SK-N-SH treated with all-trans-retinoic acid at 6 μM for 48 hours (cell line): ENCODE measurements at regions not wholly inside any gene's neighbourhood (a gene's known extent, or its start where the extent isn't known, plus 50 kb on each side); places are given as distances from the start of the nearest gene placed in this dataset.

Experiments used
- ATAC-seq: fragments of 200-7000 bp; cut with Tn5 transposase; 3 replicates; pipeline ENCODE4 v1.9.1; 2020; ENCODE audit warnings: mild to moderate bottlenecking, moderate library complexity
- BACH2 ChIP-seq: fragments of 250-450 bp; sonication (Bioruptor Pico); IDR thresholded peaks from 2 replicates; pipeline ENCODE4 v1.9.0; 2021; ENCODE audit warnings: mild to moderate bottlenecking, borderline replicate concordance
- CSDC2 ChIP-seq: fragments of 250-450 bp; sonication (Bioruptor Pico); IDR thresholded peaks from 2 replicates; pipeline ENCODE4 v1.5.0; 2020; ENCODE audit warnings: mild to moderate bottlenecking, moderate library complexity
- ESRRG ChIP-seq: fragments of 250-450 bp; sonication (Bioruptor Pico); IDR thresholded peaks from 2 replicates; pipeline ENCODE4 v1.6.1; 2021; ENCODE audit warnings: mild to moderate bottlenecking
- GLIS3 ChIP-seq: fragments of 250-450 bp; sonication (Bioruptor Pico); IDR thresholded peaks from 2 replicates; pipeline ENCODE4 v1.5.0; 2020; ENCODE audit warnings: mild to moderate bottlenecking, moderate library complexity
- OSR1 ChIP-seq: fragments of 250-450 bp; sonication (Bioruptor Pico); IDR thresholded peaks from 2 replicates; pipeline ENCODE4 v1.8.0; 2022; ENCODE audit warnings: moderate library complexity, mild to moderate bottlenecking, inconsistent platforms
- PPARA ChIP-seq: fragments of 250-450 bp; sonication (Bioruptor Pico); IDR thresholded peaks from 2 replicates; pipeline ENCODE4 v1.5.0; 2020; ENCODE audit warnings: mild to moderate bottlenecking, borderline replicate concordance
- RARB ChIP-seq: fragments of 250-450 bp; sonication (Bioruptor Pico); IDR thresholded peaks from 2 replicates; pipeline ENCODE4 v1.8.0; 2021; ENCODE audit warnings: mild to moderate bottlenecking, moderate library complexity
- TCF4 ChIP-seq: fragments of 250-450 bp; sonication (Bioruptor Pico); IDR thresholded peaks from 2 replicates; pipeline ENCODE4 v1.8.0; 2021; ENCODE audit warnings: mild to moderate bottlenecking, moderate library complexity, borderline replicate concordance
- TOX ChIP-seq: fragments of 250-450 bp; sonication (Bioruptor Pico); IDR thresholded peaks from 2 replicates; pipeline ENCODE4 v1.8.0; 2021; ENCODE audit warnings: mild to moderate bottlenecking, moderate library complexity, borderline replicate concordance
- ZC3H10 ChIP-seq: fragments of 250-450 bp; sonication (Bioruptor Pico); IDR thresholded peaks from 2 replicates; pipeline ENCODE4 v1.5.1; 2021; ENCODE audit warnings: mild to moderate bottlenecking, moderate library complexity
- ZFP3 ChIP-seq: fragments of 250-450 bp; sonication (Bioruptor Pico); IDR thresholded peaks from 2 replicates; pipeline ENCODE4 v1.5.0; 2020; ENCODE audit warnings: mild to moderate bottlenecking, moderate library complexity
- ZFP30 ChIP-seq: fragments of 450-650 bp; formaldehyde crosslinking; IDR thresholded peaks from 2 replicates; pipeline ENCODE4 v1.5.0; 2022; ENCODE audit warnings: mild to moderate bottlenecking, moderate library complexity
- ZNF565 ChIP-seq: fragments of 450-650 bp; formaldehyde crosslinking; conservative IDR thresholded peaks from 2 replicates; pipeline ENCODE4 v1.5.0; 2020; ENCODE audit warnings: low read depth, mild to moderate bottlenecking, moderate library complexity
- ZNF70 ChIP-seq: fragments of 450-650 bp; formaldehyde crosslinking; IDR thresholded peaks from 2 replicates; pipeline ENCODE4 v1.5.0; 2020; ENCODE audit warnings: mild to moderate bottlenecking, moderate library complexity
- ZNF8 ChIP-seq: fragments of 450-650 bp; formaldehyde crosslinking; IDR thresholded peaks from 2 replicates; pipeline ENCODE4 v1.5.0; 2020; ENCODE audit warnings: mild to moderate bottlenecking, moderate library complexity
- TF ChIP-seq, protein P1 (sequence below): fragments of 250-450 bp; sonication (Bioruptor Pico); IDR thresholded peaks from 2 replicates; pipeline ENCODE4 v1.5.0; 2020; ENCODE audit warnings: mild to moderate bottlenecking, moderate library complexity
- TF ChIP-seq, protein P2 (sequence below): fragments of 250-450 bp; sonication (Bioruptor Pico); IDR thresholded peaks from 2 replicates; pipeline ENCODE4 v1.5.1; 2020; ENCODE audit warnings: low read depth, mild to moderate bottlenecking, moderate library complexity
- TF ChIP-seq, protein P3 (sequence below): fragments of 250-450 bp; sonication (Bioruptor Pico); IDR thresholded peaks from 2 replicates; pipeline ENCODE4 v1.5.1; 2021; ENCODE audit warnings: mild to moderate bottlenecking, moderate library complexity
- TF ChIP-seq, protein P4 (sequence below): fragments of 250-450 bp; sonication (Bioruptor Pico); IDR thresholded peaks from 2 replicates; pipeline ENCODE4 v1.8.0; 2020; ENCODE audit warnings: mild to moderate bottlenecking, moderate library complexity, borderline replicate concordance
- TF ChIP-seq, protein P5 (sequence below): fragments of 250-450 bp; sonication (Bioruptor Pico); IDR thresholded peaks from 2 replicates; pipeline ENCODE4 v1.8.0; 2021; ENCODE audit warnings: low read depth, mild to moderate bottlenecking, moderate library complexity, borderline replicate concordance

DNA sequence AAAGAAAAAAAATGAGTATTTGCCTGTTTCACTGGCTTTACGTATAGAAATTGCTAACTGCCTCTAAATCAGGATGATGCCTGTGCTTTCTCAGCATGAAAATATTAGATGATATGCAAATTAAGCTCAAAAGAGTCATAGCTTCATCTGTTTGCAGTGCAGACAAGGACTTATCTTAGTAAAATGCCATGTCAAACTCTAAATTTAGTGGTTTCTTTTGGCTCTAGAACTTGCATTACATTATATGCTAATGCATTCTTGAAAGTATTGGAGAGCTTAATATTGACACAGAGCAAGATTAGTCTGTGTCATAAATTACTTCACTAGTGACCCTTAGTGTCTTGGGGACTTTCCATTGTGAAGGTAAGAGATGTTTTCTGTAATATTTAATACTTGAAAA is 1109.1 kb upstream of the NRXN1 start:
- ATAC-seq = no peak
- TF ChIP-seq ZFP30 (CRISPR knock-in tag) = no peak
- no peak for TF ChIP-seq TCF4 (CRISPR knock-in tag)
- no peak for TF ChIP-seq CSDC2 (CRISPR knock-in tag)
- TF ChIP-seq, protein P1, sequence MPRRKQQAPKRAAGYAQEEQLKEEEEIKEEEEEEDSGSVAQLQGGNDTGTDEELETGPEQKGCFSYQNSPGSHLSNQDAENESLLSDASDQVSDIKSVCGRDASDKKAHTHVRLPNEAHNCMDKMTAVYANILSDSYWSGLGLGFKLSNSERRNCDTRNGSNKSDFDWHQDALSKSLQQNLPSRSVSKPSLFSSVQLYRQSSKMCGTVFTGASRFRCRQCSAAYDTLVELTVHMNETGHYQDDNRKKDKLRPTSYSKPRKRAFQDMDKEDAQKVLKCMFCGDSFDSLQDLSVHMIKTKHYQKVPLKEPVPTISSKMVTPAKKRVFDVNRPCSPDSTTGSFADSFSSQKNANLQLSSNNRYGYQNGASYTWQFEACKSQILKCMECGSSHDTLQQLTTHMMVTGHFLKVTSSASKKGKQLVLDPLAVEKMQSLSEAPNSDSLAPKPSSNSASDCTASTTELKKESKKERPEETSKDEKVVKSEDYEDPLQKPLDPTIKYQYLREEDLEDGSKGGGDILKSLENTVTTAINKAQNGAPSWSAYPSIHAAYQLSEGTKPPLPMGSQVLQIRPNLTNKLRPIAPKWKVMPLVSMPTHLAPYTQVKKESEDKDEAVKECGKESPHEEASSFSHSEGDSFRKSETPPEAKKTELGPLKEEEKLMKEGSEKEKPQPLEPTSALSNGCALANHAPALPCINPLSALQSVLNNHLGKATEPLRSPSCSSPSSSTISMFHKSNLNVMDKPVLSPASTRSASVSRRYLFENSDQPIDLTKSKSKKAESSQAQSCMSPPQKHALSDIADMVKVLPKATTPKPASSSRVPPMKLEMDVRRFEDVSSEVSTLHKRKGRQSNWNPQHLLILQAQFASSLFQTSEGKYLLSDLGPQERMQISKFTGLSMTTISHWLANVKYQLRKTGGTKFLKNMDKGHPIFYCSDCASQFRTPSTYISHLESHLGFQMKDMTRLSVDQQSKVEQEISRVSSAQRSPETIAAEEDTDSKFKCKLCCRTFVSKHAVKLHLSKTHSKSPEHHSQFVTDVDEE = no peak

DNA sequence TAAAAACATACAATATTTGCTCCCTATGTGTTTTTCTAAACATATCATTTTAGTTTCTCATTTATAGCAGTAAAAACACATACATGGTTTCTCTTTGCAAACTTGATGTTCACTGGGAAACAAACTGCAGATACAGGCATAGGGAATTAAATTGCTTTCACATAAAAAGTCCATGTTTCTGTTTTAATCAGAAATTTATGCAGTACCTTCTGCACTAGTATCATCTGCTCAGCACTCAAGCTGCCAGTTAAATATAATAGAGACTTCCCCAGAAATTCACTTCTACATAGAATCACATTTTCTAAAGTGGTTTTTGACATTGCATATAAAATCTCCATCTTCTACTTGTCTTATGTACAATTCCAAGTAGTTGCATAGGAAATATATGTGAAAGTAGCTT is 1107.3 kb upstream of the NRXN1 start:
- no peak for TF ChIP-seq ZC3H10 (CRISPR knock-in tag)
- ATAC-seq = no peak

DNA sequence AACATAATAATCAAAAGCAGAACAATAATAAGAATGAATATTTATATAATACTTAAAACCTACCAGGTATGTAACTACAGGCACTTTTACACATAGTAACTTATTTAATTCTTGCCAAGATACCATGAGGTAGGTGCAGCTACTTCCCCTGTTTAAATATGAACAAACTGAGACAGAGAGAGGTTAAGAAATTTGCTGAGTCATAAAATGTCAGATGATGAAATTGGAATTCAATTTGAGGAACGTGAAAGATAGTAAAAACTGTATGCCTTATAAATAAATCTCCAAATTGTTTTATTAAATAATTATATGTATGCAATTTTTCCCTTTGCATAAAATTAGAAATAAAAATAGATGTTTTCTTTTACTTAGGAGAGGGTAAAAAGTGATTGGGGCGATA is 1103.3 kb upstream of the NRXN1 start:
- TF ChIP-seq, protein P2, sequence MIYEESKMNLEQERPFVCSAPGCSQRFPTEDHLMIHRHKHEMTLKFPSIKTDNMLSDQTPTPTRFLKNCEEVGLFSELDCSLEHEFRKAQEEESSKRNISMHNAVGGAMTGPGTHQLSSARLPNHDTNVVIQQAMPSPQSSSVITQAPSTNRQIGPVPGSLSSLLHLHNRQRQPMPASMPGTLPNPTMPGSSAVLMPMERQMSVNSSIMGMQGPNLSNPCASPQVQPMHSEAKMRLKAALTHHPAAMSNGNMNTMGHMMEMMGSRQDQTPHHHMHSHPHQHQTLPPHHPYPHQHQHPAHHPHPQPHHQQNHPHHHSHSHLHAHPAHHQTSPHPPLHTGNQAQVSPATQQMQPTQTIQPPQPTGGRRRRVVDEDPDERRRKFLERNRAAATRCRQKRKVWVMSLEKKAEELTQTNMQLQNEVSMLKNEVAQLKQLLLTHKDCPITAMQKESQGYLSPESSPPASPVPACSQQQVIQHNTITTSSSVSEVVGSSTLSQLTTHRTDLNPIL (CRISPR knock-in tag) = no peak
- TF ChIP-seq, protein P3, sequence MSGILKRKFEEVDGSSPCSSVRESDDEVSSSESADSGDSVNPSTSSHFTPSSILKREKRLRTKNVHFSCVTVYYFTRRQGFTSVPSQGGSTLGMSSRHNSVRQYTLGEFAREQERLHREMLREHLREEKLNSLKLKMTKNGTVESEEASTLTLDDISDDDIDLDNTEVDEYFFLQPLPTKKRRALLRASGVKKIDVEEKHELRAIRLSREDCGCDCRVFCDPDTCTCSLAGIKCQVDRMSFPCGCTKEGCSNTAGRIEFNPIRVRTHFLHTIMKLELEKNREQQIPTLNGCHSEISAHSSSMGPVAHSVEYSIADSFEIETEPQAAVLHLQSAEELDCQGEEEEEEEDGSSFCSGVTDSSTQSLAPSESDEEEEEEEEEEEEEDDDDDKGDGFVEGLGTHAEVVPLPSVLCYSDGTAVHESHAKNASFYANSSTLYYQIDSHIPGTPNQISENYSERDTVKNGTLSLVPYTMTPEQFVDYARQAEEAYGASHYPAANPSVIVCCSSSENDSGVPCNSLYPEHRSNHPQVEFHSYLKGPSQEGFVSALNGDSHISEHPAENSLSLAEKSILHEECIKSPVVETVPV = no peak
- TF ChIP-seq ZFP30 (CRISPR knock-in tag) (no peak), BACH2 (CRISPR knock-in tag) (no peak), OSR1 (CRISPR knock-in tag) (no peak), PPARA (no peak), RARB (CRISPR knock-in tag) (no peak), ESRRG (CRISPR knock-in tag) (no peak), ZNF565 (CRISPR knock-in tag) (no peak), ZNF70 (CRISPR knock-in tag) (no peak), TCF4 (CRISPR knock-in tag) (no peak), TOX (CRISPR knock-in tag) (no peak), ZFP3 (CRISPR knock-in tag) (no peak), GLIS3 (CRISPR knock-in tag) (no peak), ZNF8 (CRISPR knock-in tag) (no peak), ZC3H10 (CRISPR knock-in tag) (no peak)
- TF ChIP-seq, protein P4, sequence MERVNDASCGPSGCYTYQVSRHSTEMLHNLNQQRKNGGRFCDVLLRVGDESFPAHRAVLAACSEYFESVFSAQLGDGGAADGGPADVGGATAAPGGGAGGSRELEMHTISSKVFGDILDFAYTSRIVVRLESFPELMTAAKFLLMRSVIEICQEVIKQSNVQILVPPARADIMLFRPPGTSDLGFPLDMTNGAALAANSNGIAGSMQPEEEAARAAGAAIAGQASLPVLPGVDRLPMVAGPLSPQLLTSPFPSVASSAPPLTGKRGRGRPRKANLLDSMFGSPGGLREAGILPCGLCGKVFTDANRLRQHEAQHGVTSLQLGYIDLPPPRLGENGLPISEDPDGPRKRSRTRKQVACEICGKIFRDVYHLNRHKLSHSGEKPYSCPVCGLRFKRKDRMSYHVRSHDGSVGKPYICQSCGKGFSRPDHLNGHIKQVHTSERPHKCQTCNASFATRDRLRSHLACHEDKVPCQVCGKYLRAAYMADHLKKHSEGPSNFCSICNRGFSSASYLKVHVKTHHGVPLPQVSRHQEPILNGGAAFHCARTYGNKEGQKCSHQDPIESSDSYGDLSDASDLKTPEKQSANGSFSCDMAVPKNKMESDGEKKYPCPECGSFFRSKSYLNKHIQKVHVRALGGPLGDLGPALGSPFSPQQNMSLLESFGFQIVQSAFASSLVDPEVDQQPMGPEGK (CRISPR knock-in tag) = no peak
- TF ChIP-seq, protein P5, sequence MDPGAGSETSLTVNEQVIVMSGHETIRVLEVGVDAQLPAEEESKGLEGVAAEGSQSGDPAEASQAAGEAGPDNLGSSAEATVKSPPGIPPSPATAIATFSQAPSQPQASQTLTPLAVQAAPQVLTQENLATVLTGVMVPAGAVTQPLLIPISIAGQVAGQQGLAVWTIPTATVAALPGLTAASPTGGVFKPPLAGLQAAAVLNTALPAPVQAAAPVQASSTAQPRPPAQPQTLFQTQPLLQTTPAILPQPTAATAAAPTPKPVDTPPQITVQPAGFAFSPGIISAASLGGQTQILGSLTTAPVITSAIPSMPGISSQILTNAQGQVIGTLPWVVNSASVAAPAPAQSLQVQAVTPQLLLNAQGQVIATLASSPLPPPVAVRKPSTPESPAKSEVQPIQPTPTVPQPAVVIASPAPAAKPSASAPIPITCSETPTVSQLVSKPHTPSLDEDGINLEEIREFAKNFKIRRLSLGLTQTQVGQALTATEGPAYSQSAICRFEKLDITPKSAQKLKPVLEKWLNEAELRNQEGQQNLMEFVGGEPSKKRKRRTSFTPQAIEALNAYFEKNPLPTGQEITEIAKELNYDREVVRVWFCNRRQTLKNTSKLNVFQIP = no peak
- TF ChIP-seq, protein P1 = no peak
- ATAC-seq = no peak
